H1 (cell line): ENCODE measurements at regions not wholly inside any gene's neighbourhood (a gene's known extent, or its start where the extent isn't known, plus 50 kb on each side); places are given as distances from the start of the nearest gene placed in this dataset.

ENCODE experiments used
- CBX5 ChIP-seq: fragments of 300-800, 300-1000 bp; sonication (generic); IDR thresholded peaks from 2 replicates; pipeline ENCODE4 v1.7.1; 2016; ENCODE audit warnings: antibody characterized with exemption, low read length, low read depth
- CHD2 ChIP-seq: IDR thresholded peaks from 2 replicates; pipeline ENCODE4 v1.6.1; 2012; ENCODE audit warnings: low read length, improper control_type of control experiment
- JUND ChIP-seq: IDR thresholded peaks from 2 replicates; pipeline ENCODE4 v1.6.1; 2011; ENCODE audit warnings: mild to moderate bottlenecking, improper control_type of control experiment, low read length
- KDM5A ChIP-seq: fragments of 200-600 bp; IDR thresholded peaks from 2 replicates; pipeline ENCODE4 v1.7.1; 2012; ENCODE audit warnings: mild to moderate bottlenecking, low read length, inconsistent platforms, mixed read lengths
- RBBP5 ChIP-seq: IDR thresholded peaks from 2 replicates; pipeline ENCODE4 v1.7.1; 2012; ENCODE audit warnings: low read depth, mild to moderate bottlenecking, inconsistent platforms, low read length, moderate library complexity, borderline replicate concordance
- RXRA ChIP-seq: IDR thresholded peaks from 2 replicates; pipeline ENCODE4 v1.6.1; 2011; ENCODE audit warnings: low read depth, mild to moderate bottlenecking, low read length, moderate library complexity; ENCODE audit not compliant: insufficient read depth
- SIX5 ChIP-seq: IDR thresholded peaks from 2 replicates; pipeline ENCODE4 v1.6.1; 2011; ENCODE audit warnings: mild to moderate bottlenecking, low read depth, low read length
- SP1 ChIP-seq: IDR thresholded peaks from 2 replicates; pipeline ENCODE4 v1.6.1; 2011; ENCODE audit warnings: low read depth, low read length
- TAF7 ChIP-seq: optimal IDR thresholded peaks from 2 replicates; pipeline ENCODE3; 2011; ENCODE audit warnings: low read depth, mild to moderate bottlenecking, inconsistent platforms, low read length, moderate library complexity, borderline replicate concordance
- TF ChIP-seq, protein P1 (sequence below): IDR thresholded peaks from 2 replicates; pipeline ENCODE4 v1.6.1; 2012; ENCODE audit warnings: inconsistent platforms

DNA sequence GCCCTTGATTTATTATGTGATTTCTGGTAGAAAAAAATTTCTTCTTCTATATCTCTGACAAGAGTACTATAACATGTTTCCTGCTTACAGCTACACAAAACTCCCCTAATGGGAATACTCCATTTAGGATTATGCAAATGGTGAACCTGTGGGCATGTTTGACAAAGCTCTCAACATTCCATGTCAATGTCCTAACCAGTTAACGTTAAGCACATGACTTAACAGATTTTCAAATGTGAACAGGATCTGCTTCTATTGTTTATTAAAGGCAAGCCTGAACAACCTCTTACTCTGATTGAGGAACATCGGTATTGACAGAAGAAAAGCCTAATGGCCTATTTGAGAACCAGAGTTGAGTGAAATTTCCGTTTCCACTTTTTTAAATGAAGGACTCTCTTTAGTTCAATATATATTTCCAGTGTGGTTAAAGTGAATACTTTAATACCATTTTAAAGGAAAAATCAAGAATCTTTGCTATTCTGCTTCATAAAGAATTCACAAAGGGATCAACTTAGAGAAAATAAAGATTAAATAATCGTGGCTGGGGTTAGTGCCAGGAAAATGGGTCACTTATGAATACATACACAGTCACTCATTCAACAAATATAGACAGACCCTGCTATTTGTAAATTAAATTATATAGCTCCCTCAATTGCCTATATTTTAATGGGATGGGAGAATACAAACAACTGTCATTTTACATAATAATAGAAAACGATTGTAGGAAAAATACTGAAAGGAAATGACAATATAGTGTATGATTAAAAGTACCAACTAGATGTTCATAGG is 300.3 kb upstream of the CBLB start (continued):
- no peak for TF ChIP-seq RXRA
- TF ChIP-seq TAF7: no peak
- TF ChIP-seq KDM5A: no peak
- TF ChIP-seq CHD2: no peak
- TF ChIP-seq CBX5: no peak
- no peak for TF ChIP-seq SP1
- no peak for TF ChIP-seq RBBP5
- no peak for TF ChIP-seq JUND
- no peak for TF ChIP-seq SIX5
- TF ChIP-seq, protein P1, sequence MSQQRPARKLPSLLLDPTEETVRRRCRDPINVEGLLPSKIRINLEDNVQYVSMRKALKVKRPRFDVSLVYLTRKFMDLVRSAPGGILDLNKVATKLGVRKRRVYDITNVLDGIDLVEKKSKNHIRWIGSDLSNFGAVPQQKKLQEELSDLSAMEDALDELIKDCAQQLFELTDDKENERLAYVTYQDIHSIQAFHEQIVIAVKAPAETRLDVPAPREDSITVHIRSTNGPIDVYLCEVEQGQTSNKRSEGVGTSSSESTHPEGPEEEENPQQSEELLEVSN: no peak
